GM23338 (cell line): ENCODE measurements at regions not wholly inside any gene's neighbourhood (a gene's known extent, or its start where the extent isn't known, plus 50 kb on each side); places are given as distances from the start of the nearest gene placed in this dataset.

Experiments
- ATAC-seq: fragments of 200-7000 bp; cut with Tn5 transposase; 3 replicates; pipeline ENCODE4 v1.9.1; 2020
- DNase-seq: peaks from one replicate; pipeline ENCODE4 v3.0.0-alpha.2; 2015; ENCODE audit warnings: low spot score
- H2AFZ ChIP-seq: fragments of 200-600 bp; sonication (generic); 2 replicates; pipeline ENCODE4 v1.8.0; 2016; ENCODE audit warnings: antibody characterized with exemption, mild to moderate bottlenecking, moderate library complexity
- H3F3A ChIP-seq: fragments of 200-600 bp; sonication (generic); replicated peaks from 2 replicates; pipeline ENCODE4 v1.8.0; 2017; ENCODE audit warnings: antibody characterized with exemption, mixed run types, low read depth
- H3K27ac ChIP-seq: fragments of 200-600 bp; sonication (generic); 2 replicates; pipeline ENCODE4 v1.6.1; 2016; ENCODE audit warnings: low read depth
- H3K27me3 ChIP-seq: fragments of 200-600 bp; sonication (generic); 2 replicates; pipeline ENCODE4 v1.8.0; 2016; ENCODE audit warnings: mild to moderate bottlenecking, mixed run types, moderate library complexity; ENCODE audit not compliant: insufficient read depth
- H3K36me3 ChIP-seq: fragments of 200-600 bp; sonication (generic); 2 replicates; pipeline ENCODE4 v1.8.0; 2016; ENCODE audit warnings: mild to moderate bottlenecking; ENCODE audit not compliant: insufficient read depth
- H3K4me1 ChIP-seq: fragments of 200-600 bp; sonication (generic); 2 replicates; pipeline ENCODE4 v1.8.0; 2016; ENCODE audit warnings: mild to moderate bottlenecking, moderate library complexity; ENCODE audit not compliant: insufficient read depth
- H3K4me2 ChIP-seq: fragments of 200-600 bp; sonication (generic); 2 replicates; pipeline ENCODE4 v1.7.1; 2017; ENCODE audit warnings: mixed run types
- H3K4me3 ChIP-seq: fragments of 200-600 bp; sonication (generic); 2 replicates; pipeline ENCODE4 v1.6.1; 2016; ENCODE audit warnings: mixed run types
- H3K79me2 ChIP-seq: fragments of 200-600 bp; sonication (generic); replicated peaks from 2 replicates; pipeline ENCODE4 v1.8.0; 2017; ENCODE audit warnings: mild to moderate bottlenecking; ENCODE audit not compliant: insufficient read depth
- H3K9me2 ChIP-seq: fragments of 200-600 bp; sonication (generic); 2 replicates; pipeline ENCODE4 v1.8.0; 2017; ENCODE audit not compliant: insufficient read depth
- H4K20me1 ChIP-seq: fragments of 200-600 bp; sonication (generic); replicated peaks from 2 replicates; pipeline ENCODE4 v1.8.0; 2017; ENCODE audit warnings: mild to moderate bottlenecking; ENCODE audit not compliant: insufficient read depth
- H3K27ac Mint-ChIP-seq: 2 replicates; pipeline ENCODE4 v1.8.0; 2020; ENCODE audit warnings: inconsistent platforms, mild to moderate bottlenecking, moderate library complexity, mixed read lengths
- H3K27me3 Mint-ChIP-seq: 3 replicates; pipeline ENCODE4 v1.8.0; 2022; ENCODE audit warnings: low read depth, mild to moderate bottlenecking, moderate library complexity, mixed read lengths, inconsistent platforms; ENCODE audit not compliant: insufficient read depth, poor library complexity
- H3K36me3 Mint-ChIP-seq: 3 replicates; pipeline ENCODE4 v1.8.0; 2021; ENCODE audit warnings: low read depth, mild to moderate bottlenecking, inconsistent platforms, moderate library complexity, mixed read lengths
- H3K4me1 Mint-ChIP-seq: 3 replicates; pipeline ENCODE4 v1.8.0; 2020; ENCODE audit warnings: mild to moderate bottlenecking, inconsistent platforms, mixed read lengths
- H3K4me3 Mint-ChIP-seq: 3 replicates; pipeline ENCODE4 v1.8.0; 2021; ENCODE audit warnings: moderate library complexity, mild to moderate bottlenecking, inconsistent platforms, mixed read lengths
- H3K9me3 Mint-ChIP-seq: 3 replicates; pipeline ENCODE4 v1.8.0; 2020; ENCODE audit warnings: moderate library complexity, mild to moderate bottlenecking, inconsistent platforms, mixed read lengths
- CREB1 ChIP-seq: fragments of 250-450 bp; sonication (Bioruptor Pico); IDR thresholded peaks from 2 replicates; pipeline ENCODE4 v1.5.0; 2020; ENCODE audit warnings: low read depth, mild to moderate bottlenecking, moderate library complexity
- JUNB ChIP-seq: IDR thresholded peaks from one replicate; pipeline ENCODE4 v1.6.1; 2016; ENCODE audit warnings: antibody characterized with exemption; ENCODE audit not compliant: unreplicated experiment
- ZNF114 ChIP-seq: fragments of 250-450 bp; sonication (Bioruptor Pico); IDR thresholded peaks from 2 replicates; pipeline ENCODE4 v1.5.0; 2020; ENCODE audit warnings: mild to moderate bottlenecking, moderate library complexity
- ZNF331 ChIP-seq: fragments of 250-450 bp; sonication (Bioruptor Pico); IDR thresholded peaks from 2 replicates; pipeline ENCODE4 v1.5.0; 2020; ENCODE audit warnings: low read depth, mild to moderate bottlenecking, moderate library complexity
- TF ChIP-seq, protein P1 (sequence below): IDR thresholded peaks from 2 replicates; pipeline ENCODE4 v1.6.1; 2016; ENCODE audit warnings: antibody characterized with exemption
- TF ChIP-seq, protein P2 (sequence below): IDR thresholded peaks from one replicate; pipeline ENCODE4 v1.6.1; 2018; ENCODE audit warnings: antibody characterized with exemption; ENCODE audit not compliant: unreplicated experiment

DNA sequence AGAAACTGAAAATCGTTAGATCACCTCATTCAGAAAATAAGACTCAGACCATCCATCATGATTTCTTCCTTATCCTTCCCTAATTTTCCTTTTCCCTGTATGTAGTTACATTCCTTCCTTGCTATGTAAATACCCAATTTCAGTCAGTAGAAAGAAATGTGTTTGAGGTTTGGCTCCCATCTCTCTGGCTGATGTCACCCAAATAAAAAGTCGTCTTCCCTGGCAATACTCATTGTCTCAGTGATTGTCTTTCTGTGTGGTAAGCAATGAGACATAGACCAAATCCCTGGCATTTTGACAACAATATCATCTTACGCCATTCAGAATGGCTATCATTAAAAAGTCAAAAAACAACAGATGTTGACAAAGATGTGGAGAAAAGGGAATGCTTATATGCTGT, 303.9 kb upstream of the EDIL3 start:
- Histone ChIP-seq H3K27me3 (no peaks in the 10 kb centered on the region), H3K36me3 (no peaks in the 10 kb centered on the region), H3K79me2 (no peaks in the 10 kb centered on the region), H3K27ac (no peak overlapping the region), H3K4me3 (no peak overlapping the region), H4K20me1 (no peaks in the 10 kb centered on the region), H3K4me1 (no peaks in the 10 kb centered on the region; the same call in 1 of the 2 replicates), H3K4me2 (no peak overlapping the region), H3F3A (no peaks in the 10 kb centered on the region), H3K9me2 (no peaks in the 10 kb centered on the region), H2AFZ (no peak overlapping the region)
- Mint-ChIP-seq H3K36me3 (no peaks in the 10 kb centered on the region; the same call in 2 of the 3 replicates), H3K4me3 (no peak overlapping the region), H3K27me3 (no peaks in the 10 kb centered on the region), H3K9me3 (no peaks in the 10 kb centered on the region), H3K27ac (no peak overlapping the region), H3K4me1 (peaks cover 5% of the 10 kb centered on the region; the same call in 1 of the 3 replicates)
- TF ChIP-seq, protein P1, sequence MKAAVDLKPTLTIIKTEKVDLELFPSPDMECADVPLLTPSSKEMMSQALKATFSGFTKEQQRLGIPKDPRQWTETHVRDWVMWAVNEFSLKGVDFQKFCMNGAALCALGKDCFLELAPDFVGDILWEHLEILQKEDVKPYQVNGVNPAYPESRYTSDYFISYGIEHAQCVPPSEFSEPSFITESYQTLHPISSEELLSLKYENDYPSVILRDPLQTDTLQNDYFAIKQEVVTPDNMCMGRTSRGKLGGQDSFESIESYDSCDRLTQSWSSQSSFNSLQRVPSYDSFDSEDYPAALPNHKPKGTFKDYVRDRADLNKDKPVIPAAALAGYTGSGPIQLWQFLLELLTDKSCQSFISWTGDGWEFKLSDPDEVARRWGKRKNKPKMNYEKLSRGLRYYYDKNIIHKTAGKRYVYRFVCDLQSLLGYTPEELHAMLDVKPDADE = no peak
- no peak for TF ChIP-seq ZNF331 (CRISPR knock-in tag)
- no peak for TF ChIP-seq JUNB
- TF ChIP-seq, protein P2, sequence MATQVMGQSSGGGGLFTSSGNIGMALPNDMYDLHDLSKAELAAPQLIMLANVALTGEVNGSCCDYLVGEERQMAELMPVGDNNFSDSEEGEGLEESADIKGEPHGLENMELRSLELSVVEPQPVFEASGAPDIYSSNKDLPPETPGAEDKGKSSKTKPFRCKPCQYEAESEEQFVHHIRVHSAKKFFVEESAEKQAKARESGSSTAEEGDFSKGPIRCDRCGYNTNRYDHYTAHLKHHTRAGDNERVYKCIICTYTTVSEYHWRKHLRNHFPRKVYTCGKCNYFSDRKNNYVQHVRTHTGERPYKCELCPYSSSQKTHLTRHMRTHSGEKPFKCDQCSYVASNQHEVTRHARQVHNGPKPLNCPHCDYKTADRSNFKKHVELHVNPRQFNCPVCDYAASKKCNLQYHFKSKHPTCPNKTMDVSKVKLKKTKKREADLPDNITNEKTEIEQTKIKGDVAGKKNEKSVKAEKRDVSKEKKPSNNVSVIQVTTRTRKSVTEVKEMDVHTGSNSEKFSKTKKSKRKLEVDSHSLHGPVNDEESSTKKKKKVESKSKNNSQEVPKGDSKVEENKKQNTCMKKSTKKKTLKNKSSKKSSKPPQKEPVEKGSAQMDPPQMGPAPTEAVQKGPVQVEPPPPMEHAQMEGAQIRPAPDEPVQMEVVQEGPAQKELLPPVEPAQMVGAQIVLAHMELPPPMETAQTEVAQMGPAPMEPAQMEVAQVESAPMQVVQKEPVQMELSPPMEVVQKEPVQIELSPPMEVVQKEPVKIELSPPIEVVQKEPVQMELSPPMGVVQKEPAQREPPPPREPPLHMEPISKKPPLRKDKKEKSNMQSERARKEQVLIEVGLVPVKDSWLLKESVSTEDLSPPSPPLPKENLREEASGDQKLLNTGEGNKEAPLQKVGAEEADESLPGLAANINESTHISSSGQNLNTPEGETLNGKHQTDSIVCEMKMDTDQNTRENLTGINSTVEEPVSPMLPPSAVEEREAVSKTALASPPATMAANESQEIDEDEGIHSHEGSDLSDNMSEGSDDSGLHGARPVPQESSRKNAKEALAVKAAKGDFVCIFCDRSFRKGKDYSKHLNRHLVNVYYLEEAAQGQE = no peak
- no peak for TF ChIP-seq ZNF114 (CRISPR knock-in tag)
- ATAC-seq (no peak), DNase-seq (no peak)

DNA sequence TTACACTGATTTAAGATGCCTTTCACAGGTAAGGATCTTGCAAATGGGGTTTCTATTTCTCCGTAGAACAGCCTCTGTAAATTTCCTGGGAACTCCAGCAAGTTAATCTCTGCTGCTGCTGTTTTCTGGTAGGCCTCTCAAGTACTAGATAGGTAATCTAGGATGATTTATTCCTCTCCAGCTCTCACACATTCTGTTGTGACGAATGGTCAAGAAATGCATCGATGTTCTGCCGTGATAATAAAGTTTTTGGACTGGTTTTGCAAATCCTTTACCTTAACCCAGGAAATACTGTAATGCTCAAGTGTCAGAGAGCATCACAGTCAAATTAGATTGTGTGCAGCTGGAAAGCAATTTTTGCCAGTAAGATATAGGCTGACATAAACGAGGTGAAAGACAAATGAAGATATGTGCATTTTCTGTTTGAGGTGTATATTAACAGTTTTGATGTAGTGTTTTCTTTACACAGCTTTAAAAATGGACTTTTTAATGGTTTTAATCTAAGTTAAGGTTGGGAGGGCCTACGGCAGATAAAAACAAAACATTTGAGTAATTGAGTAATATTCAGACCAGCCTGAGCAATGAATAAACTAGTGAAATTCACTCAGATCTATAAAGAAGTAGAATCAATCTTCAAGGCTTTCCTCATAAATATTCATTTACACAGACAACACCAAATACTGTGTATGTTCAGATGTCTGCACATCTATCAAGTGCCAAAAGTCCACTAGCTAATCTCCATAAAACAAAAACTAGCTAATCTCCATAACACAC, 300.6 kb upstream of the EDIL3 start:
- no peaks in the 10 kb centered on the region for H3K36me3 ChIP-seq
- no peaks in the 10 kb centered on the region; the same call in 1 of the 2 replicates for H3K4me1 ChIP-seq
- no peak for TF ChIP-seq CREB1
- TF ChIP-seq ZNF114 (CRISPR knock-in tag) = no peak
- TF ChIP-seq JUNB = no peak
- H3K9me3 Mint-ChIP-seq = no peaks in the 10 kb centered on the region
- no peaks in the 10 kb centered on the region for H3K79me2 ChIP-seq
- peaks cover 7% of the 10 kb centered on the region; the same call in 1 of the 3 replicates for H3K4me1 Mint-ChIP-seq
- H4K20me1 ChIP-seq = no peaks in the 10 kb centered on the region
- H3K27ac Mint-ChIP-seq = peak overlapping the region; percentile 62
- no peak overlapping the region for H3K4me2 ChIP-seq
- H3K4me3 Mint-ChIP-seq = no peak overlapping the region
- no peaks in the 10 kb centered on the region for H3K9me2 ChIP-seq
- H3K36me3 Mint-ChIP-seq = no peaks in the 10 kb centered on the region; the same call in 2 of the 3 replicates
- no peaks in the 10 kb centered on the region for H3F3A ChIP-seq
- no peaks in the 10 kb centered on the region for H3K27me3 ChIP-seq
- no peak overlapping the region for H3K4me3 ChIP-seq
- H3K27ac ChIP-seq = no peak overlapping the region
- no peaks in the 10 kb centered on the region for H3K27me3 Mint-ChIP-seq
- ATAC-seq = no peak
- no peak for DNase-seq
- no peak overlapping the region for H2AFZ ChIP-seq
